GM23338 (cell line): ENCODE measurements at regions not wholly inside any gene's neighbourhood (a gene's known extent, or its start where the extent isn't known, plus 50 kb on each side); places are given as distances from the start of the nearest gene placed in this dataset.

Experiments used
- ATAC-seq: fragments of 200-7000 bp; cut with Tn5 transposase; 3 replicates; pipeline ENCODE4 v1.9.1; 2020
- DNase-seq: peaks from one replicate; pipeline ENCODE4 v3.0.0-alpha.2; 2015; ENCODE audit warnings: low spot score
- H2AFZ ChIP-seq: fragments of 200-600 bp; sonication (generic); 2 replicates; pipeline ENCODE4 v1.8.0; 2016; ENCODE audit warnings: antibody characterized with exemption, mild to moderate bottlenecking, moderate library complexity
- H3F3A ChIP-seq: fragments of 200-600 bp; sonication (generic); replicated peaks from 2 replicates; pipeline ENCODE4 v1.8.0; 2017; ENCODE audit warnings: antibody characterized with exemption, mixed run types, low read depth
- H3K27ac ChIP-seq: fragments of 200-600 bp; sonication (generic); 2 replicates; pipeline ENCODE4 v1.6.1; 2016; ENCODE audit warnings: low read depth
- H3K27me3 ChIP-seq: fragments of 200-600 bp; sonication (generic); 2 replicates; pipeline ENCODE4 v1.8.0; 2016; ENCODE audit warnings: mild to moderate bottlenecking, mixed run types, moderate library complexity; ENCODE audit not compliant: insufficient read depth
- H3K36me3 ChIP-seq: fragments of 200-600 bp; sonication (generic); 2 replicates; pipeline ENCODE4 v1.8.0; 2016; ENCODE audit warnings: mild to moderate bottlenecking; ENCODE audit not compliant: insufficient read depth
- H3K4me1 ChIP-seq: fragments of 200-600 bp; sonication (generic); 2 replicates; pipeline ENCODE4 v1.8.0; 2016; ENCODE audit warnings: mild to moderate bottlenecking, moderate library complexity; ENCODE audit not compliant: insufficient read depth
- H3K4me2 ChIP-seq: fragments of 200-600 bp; sonication (generic); 2 replicates; pipeline ENCODE4 v1.7.1; 2017; ENCODE audit warnings: mixed run types
- H3K4me3 ChIP-seq: fragments of 200-600 bp; sonication (generic); 2 replicates; pipeline ENCODE4 v1.6.1; 2016; ENCODE audit warnings: mixed run types
- H3K79me2 ChIP-seq: fragments of 200-600 bp; sonication (generic); replicated peaks from 2 replicates; pipeline ENCODE4 v1.8.0; 2017; ENCODE audit warnings: mild to moderate bottlenecking; ENCODE audit not compliant: insufficient read depth
- H3K9me2 ChIP-seq: fragments of 200-600 bp; sonication (generic); 2 replicates; pipeline ENCODE4 v1.8.0; 2017; ENCODE audit not compliant: insufficient read depth
- H4K20me1 ChIP-seq: fragments of 200-600 bp; sonication (generic); replicated peaks from 2 replicates; pipeline ENCODE4 v1.8.0; 2017; ENCODE audit warnings: mild to moderate bottlenecking; ENCODE audit not compliant: insufficient read depth
- H3K27ac Mint-ChIP-seq: 2 replicates; pipeline ENCODE4 v1.8.0; 2020; ENCODE audit warnings: inconsistent platforms, mild to moderate bottlenecking, moderate library complexity, mixed read lengths
- H3K27me3 Mint-ChIP-seq: 3 replicates; pipeline ENCODE4 v1.8.0; 2022; ENCODE audit warnings: low read depth, mild to moderate bottlenecking, moderate library complexity, mixed read lengths, inconsistent platforms; ENCODE audit not compliant: insufficient read depth, poor library complexity
- H3K36me3 Mint-ChIP-seq: 3 replicates; pipeline ENCODE4 v1.8.0; 2021; ENCODE audit warnings: low read depth, mild to moderate bottlenecking, inconsistent platforms, moderate library complexity, mixed read lengths
- H3K4me1 Mint-ChIP-seq: 3 replicates; pipeline ENCODE4 v1.8.0; 2020; ENCODE audit warnings: mild to moderate bottlenecking, inconsistent platforms, mixed read lengths
- H3K4me3 Mint-ChIP-seq: 3 replicates; pipeline ENCODE4 v1.8.0; 2021; ENCODE audit warnings: moderate library complexity, mild to moderate bottlenecking, inconsistent platforms, mixed read lengths
- H3K9me3 Mint-ChIP-seq: 3 replicates; pipeline ENCODE4 v1.8.0; 2020; ENCODE audit warnings: moderate library complexity, mild to moderate bottlenecking, inconsistent platforms, mixed read lengths
- CREB1 ChIP-seq: fragments of 250-450 bp; sonication (Bioruptor Pico); IDR thresholded peaks from 2 replicates; pipeline ENCODE4 v1.5.0; 2020; ENCODE audit warnings: low read depth, mild to moderate bottlenecking, moderate library complexity
- CTCF ChIP-seq, 2 experiments: fragments of 200-600 bp in 1 of 2; sonication (generic) in 1 of 2; conservative IDR thresholded peaks; 2 replicates each; pipeline versions ENCODE4 v1.5.1 to v1.6.1; 2016 to 2017; ENCODE audit warnings: antibody characterized with exemption in 2 of 2, low read depth in 2 of 2, mild to moderate bottlenecking in 2 of 2, moderate library complexity in 1 of 2
- EZH2 ChIP-seq: fragments of 200-600 bp; sonication (generic); IDR thresholded peaks from one replicate; pipeline ENCODE4 v1.8.0; 2017; ENCODE audit warnings: antibody characterized with exemption, mild to moderate bottlenecking, low read depth; ENCODE audit not compliant: unreplicated experiment
- EZH2phosphoT487 ChIP-seq: fragments of 200-600 bp; sonication (generic); IDR thresholded peaks from one replicate; pipeline ENCODE4 v1.8.1; 2018; ENCODE audit warnings: antibody characterized with exemption; ENCODE audit not compliant: unreplicated experiment
- JUNB ChIP-seq: IDR thresholded peaks from one replicate; pipeline ENCODE4 v1.6.1; 2016; ENCODE audit warnings: antibody characterized with exemption; ENCODE audit not compliant: unreplicated experiment
- NANOG ChIP-seq: IDR thresholded peaks from 2 replicates; pipeline ENCODE4 v1.6.1; 2016; ENCODE audit warnings: antibody characterized with exemption, borderline replicate concordance
- POLR2AphosphoS5 ChIP-seq: IDR thresholded peaks from 2 replicates; pipeline ENCODE4 v1.6.1; 2016; ENCODE audit warnings: antibody characterized with exemption, low read depth
- REST ChIP-seq: IDR thresholded peaks from one replicate; pipeline ENCODE4 v1.6.1; 2018; ENCODE audit warnings: antibody characterized with exemption; ENCODE audit not compliant: unreplicated experiment
- STAT1 ChIP-seq: IDR thresholded peaks from one replicate; pipeline ENCODE4 v1.6.1; 2016; ENCODE audit warnings: antibody characterized with exemption; ENCODE audit not compliant: unreplicated experiment
- ZNF114 ChIP-seq: fragments of 250-450 bp; sonication (Bioruptor Pico); IDR thresholded peaks from 2 replicates; pipeline ENCODE4 v1.5.0; 2020; ENCODE audit warnings: mild to moderate bottlenecking, moderate library complexity
- ZNF331 ChIP-seq: fragments of 250-450 bp; sonication (Bioruptor Pico); IDR thresholded peaks from 2 replicates; pipeline ENCODE4 v1.5.0; 2020; ENCODE audit warnings: low read depth, mild to moderate bottlenecking, moderate library complexity
- TF ChIP-seq, protein P1 (sequence below): fragments of 250-450 bp; sonication (Bioruptor Pico); IDR thresholded peaks from 2 replicates; pipeline ENCODE4 v1.5.0; 2020; ENCODE audit warnings: mild to moderate bottlenecking, moderate library complexity
- TF ChIP-seq, protein P2 (sequence below): IDR thresholded peaks from 2 replicates; pipeline ENCODE4 v1.6.1; 2016; ENCODE audit warnings: antibody characterized with exemption

DNA sequence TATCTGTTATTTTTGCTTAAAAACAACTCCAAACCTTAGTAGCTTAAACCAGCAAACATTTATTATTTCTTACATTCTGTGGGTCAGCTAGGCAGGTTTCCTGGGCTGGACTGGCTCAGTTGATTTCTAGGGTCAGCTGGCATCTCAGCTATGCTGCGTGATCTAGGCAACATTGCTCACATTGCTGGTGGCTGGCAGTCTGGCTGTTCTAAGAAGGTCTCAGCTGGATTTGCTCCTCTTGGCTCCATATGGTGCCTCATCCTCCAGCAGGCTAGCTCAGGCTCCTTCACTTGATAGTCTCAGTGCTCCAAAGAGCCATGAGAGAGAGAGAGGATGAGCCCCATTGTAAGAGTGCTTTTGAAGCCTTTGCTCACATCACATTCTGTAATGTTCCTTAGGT is 470.6 kb upstream of the CDH5 start:
- no peaks in the 10 kb centered on the region for H3K27me3 ChIP-seq
- peaks cover 8% of the 10 kb centered on the region; the same call in 2 of the 3 replicates for H3K9me3 Mint-ChIP-seq
- TF ChIP-seq, protein P1, sequence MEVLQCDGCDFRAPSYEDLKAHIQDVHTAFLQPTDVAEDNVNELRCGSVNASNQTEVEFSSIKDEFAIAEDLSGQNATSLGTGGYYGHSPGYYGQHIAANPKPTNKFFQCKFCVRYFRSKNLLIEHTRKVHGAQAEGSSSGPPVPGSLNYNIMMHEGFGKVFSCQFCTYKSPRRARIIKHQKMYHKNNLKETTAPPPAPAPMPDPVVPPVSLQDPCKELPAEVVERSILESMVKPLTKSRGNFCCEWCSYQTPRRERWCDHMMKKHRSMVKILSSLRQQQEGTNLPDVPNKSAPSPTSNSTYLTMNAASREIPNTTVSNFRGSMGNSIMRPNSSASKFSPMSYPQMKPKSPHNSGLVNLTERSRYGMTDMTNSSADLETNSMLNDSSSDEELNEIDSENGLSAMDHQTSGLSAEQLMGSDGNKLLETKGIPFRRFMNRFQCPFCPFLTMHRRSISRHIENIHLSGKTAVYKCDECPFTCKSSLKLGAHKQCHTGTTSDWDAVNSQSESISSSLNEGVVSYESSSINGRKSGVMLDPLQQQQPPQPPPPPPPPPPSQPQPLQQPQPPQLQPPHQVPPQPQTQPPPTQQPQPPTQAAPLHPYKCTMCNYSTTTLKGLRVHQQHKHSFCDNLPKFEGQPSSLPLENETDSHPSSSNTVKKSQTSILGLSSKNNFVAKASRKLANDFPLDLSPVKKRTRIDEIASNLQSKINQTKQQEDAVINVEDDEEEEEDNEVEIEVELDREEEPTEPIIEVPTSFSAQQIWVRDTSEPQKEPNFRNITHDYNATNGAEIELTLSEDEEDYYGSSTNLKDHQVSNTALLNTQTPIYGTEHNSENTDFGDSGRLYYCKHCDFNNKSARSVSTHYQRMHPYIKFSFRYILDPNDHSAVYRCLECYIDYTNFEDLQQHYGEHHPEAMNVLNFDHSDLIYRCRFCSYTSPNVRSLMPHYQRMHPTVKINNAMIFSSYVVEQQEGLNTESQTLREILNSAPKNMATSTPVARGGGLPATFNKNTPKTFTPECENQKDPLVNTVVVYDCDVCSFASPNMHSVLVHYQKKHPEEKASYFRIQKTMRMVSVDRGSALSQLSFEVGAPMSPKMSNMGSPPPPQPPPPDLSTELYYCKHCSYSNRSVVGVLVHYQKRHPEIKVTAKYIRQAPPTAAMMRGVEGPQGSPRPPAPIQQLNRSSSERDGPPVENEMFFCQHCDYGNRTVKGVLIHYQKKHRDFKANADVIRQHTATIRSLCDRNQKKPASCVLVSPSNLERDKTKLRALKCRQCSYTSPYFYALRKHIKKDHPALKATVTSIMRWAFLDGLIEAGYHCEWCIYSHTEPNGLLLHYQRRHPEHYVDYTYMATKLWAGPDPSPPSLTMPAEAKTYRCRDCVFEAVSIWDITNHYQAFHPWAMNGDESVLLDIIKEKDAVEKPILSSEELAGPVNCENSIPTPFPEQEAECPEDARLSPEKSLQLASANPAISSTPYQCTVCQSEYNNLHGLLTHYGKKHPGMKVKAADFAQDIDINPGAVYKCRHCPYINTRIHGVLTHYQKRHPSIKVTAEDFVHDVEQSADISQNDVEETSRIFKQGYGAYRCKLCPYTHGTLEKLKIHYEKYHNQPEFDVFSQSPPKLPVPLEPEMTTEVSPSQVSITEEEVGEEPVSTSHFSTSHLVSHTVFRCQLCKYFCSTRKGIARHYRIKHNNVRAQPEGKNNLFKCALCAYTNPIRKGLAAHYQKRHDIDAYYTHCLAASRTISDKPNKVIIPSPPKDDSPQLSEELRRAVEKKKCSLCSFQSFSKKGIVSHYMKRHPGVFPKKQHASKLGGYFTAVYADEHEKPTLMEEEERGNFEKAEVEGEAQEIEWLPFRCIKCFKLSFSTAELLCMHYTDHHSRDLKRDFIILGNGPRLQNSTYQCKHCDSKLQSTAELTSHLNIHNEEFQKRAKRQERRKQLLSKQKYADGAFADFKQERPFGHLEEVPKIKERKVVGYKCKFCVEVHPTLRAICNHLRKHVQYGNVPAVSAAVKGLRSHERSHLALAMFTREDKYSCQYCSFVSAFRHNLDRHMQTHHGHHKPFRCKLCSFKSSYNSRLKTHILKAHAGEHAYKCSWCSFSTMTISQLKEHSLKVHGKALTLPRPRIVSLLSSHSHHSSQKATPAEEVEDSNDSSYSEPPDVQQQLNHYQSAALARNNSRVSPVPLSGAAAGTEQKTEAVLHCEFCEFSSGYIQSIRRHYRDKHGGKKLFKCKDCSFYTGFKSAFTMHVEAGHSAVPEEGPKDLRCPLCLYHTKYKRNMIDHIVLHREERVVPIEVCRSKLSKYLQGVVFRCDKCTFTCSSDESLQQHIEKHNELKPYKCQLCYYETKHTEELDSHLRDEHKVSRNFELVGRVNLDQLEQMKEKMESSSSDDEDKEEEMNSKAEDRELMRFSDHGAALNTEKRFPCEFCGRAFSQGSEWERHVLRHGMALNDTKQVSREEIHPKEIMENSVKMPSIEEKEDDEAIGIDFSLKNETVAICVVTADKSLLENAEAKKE, result no peak
- TF ChIP-seq CTCF (conservative IDR thresholded peaks at IDR 0.05; ENCODE audit: low read depth in 2 of 2) (no peak), EZH2 (no peak), JUNB (no peak), CREB1 (no peak), STAT1 (no peak), REST (no peak), EZH2phosphoT487 (no peak), ZNF331 (no peak), POLR2AphosphoS5 (no peak), NANOG (no peak), ZNF114 (no peak)
- TF ChIP-seq, protein P2, sequence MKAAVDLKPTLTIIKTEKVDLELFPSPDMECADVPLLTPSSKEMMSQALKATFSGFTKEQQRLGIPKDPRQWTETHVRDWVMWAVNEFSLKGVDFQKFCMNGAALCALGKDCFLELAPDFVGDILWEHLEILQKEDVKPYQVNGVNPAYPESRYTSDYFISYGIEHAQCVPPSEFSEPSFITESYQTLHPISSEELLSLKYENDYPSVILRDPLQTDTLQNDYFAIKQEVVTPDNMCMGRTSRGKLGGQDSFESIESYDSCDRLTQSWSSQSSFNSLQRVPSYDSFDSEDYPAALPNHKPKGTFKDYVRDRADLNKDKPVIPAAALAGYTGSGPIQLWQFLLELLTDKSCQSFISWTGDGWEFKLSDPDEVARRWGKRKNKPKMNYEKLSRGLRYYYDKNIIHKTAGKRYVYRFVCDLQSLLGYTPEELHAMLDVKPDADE, result no peak
- H3K4me1 ChIP-seq, result no peaks in the 10 kb centered on the region; the same call in 1 of the 2 replicates
- no peaks in the 10 kb centered on the region; the same call in 2 of the 3 replicates for H3K36me3 Mint-ChIP-seq
- DNase-seq (no peak), ATAC-seq (no peak)
- H3K9me2 ChIP-seq, result 0 out of 2 replicates have a peak, but pooled peaks cover 9% of the 10 kb centered on the region
- peaks cover 23% of the 10 kb centered on the region for H3K4me1 Mint-ChIP-seq
- H3K4me3 Mint-ChIP-seq, result no peak overlapping the region
- no peak overlapping the region for H3K27ac Mint-ChIP-seq
- no peak overlapping the region for H2AFZ ChIP-seq
- no peak overlapping the region for H3K27ac ChIP-seq
- no peaks in the 10 kb centered on the region for H4K20me1 ChIP-seq
- H3K4me3 ChIP-seq, result no peak overlapping the region
- H3K79me2 ChIP-seq, result no peaks in the 10 kb centered on the region
- no peaks in the 10 kb centered on the region for H3F3A ChIP-seq
- no peak overlapping the region for H3K4me2 ChIP-seq
- no peaks in the 10 kb centered on the region for H3K36me3 ChIP-seq
- no peaks in the 10 kb centered on the region for H3K27me3 Mint-ChIP-seq
